Skin epidermis (tissue), 12 donors: ENCODE measurements at regions not wholly inside any gene's neighbourhood (a gene's known extent, or its start where the extent isn't known, plus 50 kb on each side); places are given as distances from the start of the nearest gene placed in this dataset.
A peak's percentile ranks its signal among the peaks of the same experiment; 100 is the strongest.

Experiments used
- H3K27ac ChIP-seq, 21 experiments: fragments of 200-600 bp; sonication (generic) in 11 of 21; one replicate each; pipeline ENCODE4 v1.5.0; 2020; ENCODE audit warnings: mild to moderate bottlenecking in 3 of 21, inconsistent platforms in 2 of 21, moderate library complexity in 2 of 21
- H3K4me3 ChIP-seq, 7 experiments: fragments of 200-600 bp; sonication (generic) in 2 of 7; one replicate each; pipeline ENCODE4 v1.5.0; 2020; ENCODE audit warnings: inconsistent platforms in 2 of 7, mild to moderate bottlenecking in 2 of 7, moderate library complexity in 1 of 7

DNA sequence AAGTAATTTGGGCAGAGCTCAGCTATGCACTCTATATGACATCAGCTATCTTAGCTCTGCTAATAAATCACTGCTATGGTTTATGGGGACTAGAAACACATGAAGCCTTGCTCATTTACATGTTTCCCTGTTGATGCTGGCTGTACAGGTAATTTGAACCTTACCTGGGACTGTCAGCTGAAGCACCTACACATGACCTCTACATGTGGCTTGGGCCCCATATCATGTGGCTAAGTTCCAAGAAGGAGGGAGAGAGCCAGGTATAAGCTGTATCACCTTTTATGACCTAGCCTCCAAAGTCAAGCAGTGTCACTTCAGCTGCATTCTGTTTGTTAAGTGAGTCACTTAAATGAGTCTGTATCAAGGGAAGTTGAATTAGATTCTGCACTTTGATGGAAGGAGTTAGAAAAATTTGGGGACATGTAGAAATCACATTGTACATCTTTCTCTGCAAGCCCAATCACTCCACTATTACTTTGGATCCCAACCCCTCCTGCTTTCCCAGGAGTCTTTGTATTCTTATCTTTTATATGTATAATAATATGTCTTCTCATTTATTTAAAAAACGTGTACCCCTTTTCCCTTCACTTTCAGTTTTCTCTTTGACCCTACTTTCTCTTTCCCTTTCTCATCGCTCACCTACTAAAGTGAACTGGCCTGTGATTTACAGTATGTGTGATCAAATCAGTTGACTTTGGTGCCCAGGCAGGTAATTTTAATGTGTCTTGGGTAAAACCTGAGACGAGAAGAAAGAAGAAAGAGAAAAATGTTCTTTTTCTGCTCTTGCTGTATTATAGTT lies 53.4 kb upstream of the PRKACB start:
- Histone ChIP-seq H3K27ac (peak overlapping the region in 1 of 21 experiments; percentile 48), H3K4me3 (no peak overlapping the region)

DNA sequence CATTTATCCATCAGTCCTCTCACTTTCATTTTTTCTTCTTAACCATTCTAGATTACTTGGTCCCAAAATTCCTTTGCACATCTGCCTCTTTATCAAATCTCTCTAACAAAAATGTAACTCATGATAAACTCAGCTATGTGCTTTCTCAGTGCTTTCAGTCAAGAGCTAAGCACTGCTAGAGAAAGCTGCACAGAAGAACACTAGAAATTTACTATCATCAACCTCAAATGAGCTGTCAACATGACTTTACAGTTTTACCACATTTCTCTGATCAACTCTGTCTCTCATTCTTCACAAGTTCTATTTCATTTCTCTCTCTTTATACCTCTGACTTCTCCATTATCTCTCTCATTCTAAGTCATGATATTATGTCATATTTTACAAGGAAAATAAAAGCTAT lies 54.2 kb upstream of the PRKACB start:
- H3K27ac ChIP-seq: no peak overlapping the region
- no peak overlapping the region for H3K4me3 ChIP-seq

GRCh38 chr1:84089465-84089864 lies 54.6 kb upstream of the PRKACB start:
- no peak overlapping the region for H3K4me3 ChIP-seq
- H3K27ac ChIP-seq: no peak overlapping the region

- H3K4me3 ChIP-seq: no peak overlapping the region
- H3K27ac ChIP-seq: no peak overlapping the region
These were observed 57.5 kb upstream of the PRKACB start for GRCh38 chr1:84086616-84087015.

DNA sequence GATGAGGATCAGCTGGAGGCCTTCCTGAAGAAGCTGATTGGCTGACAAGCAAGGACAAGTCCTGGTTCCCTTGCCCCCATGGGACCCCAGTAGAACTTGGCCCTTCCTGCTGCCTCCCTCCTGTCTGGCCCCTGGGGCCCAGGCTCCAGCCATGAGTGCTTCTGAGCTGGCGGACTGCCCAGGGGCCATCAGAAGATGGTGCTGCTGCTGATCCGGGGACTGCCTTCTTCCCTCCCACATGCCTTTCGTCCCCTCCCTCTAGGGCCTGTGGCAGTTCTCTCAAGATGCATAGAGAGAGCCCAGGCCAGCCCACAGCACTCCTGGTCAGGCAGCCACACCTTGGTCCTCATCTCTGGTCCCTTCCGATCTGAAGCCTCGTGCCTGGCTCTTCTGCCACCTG lies 57.9 kb upstream of the PRKACB start:
- Histone ChIP-seq H3K4me3 (no peak overlapping the region), H3K27ac (no peak overlapping the region)

DNA sequence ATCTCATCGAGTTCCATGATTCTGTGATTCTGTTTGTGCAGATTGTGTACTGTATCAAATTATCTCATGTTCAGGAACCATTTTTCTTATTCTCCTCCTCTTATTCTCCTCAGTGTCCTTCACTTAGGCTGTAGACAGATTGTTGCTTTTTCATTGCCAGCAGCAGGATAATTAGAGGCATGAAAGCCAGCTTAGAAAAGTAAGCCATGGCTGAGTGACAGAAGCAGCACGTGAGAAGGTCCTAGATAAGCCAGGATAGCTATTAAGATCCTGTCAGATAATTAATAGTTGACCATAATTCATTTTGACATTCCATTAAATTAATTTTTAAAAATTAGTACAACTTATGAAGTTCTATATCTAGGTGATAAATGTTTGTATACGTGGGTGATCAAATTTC lies 60.8 kb upstream of the PRKACB start:
- H3K27ac ChIP-seq: no peak overlapping the region
- no peak overlapping the region for H3K4me3 ChIP-seq

GRCh38 chr1:84078842-84079202 lies 65.2 kb upstream of the PRKACB start:
- Histone ChIP-seq H3K4me3 (peak overlapping the region; percentile 54 to 87 (median 85)), H3K27ac (peak overlapping the region in 10 of 21 experiments; percentile 57 to 87 (median 82))

- H3K4me3 ChIP-seq: peak overlapping the region; percentile 54 to 87 (median 85)
- H3K27ac ChIP-seq: peak overlapping the region in 20 of 21 experiments; percentile 45 to 87 (median 76)
These were observed 65.8 kb upstream of the PRKACB start for GRCh38 chr1:84078108-84078841.

GRCh38 chr1:84077476-84078107 lies 66.5 kb upstream of the PRKACB start:
- peak overlapping the region in 20 of 21 experiments; percentile 55 to 87 (median 76) for H3K27ac ChIP-seq

GRCh38 chr1:84073266-84073665 lies 70.8 kb upstream of the PRKACB start:
- no peak overlapping the region for H3K4me3 ChIP-seq
- H3K27ac ChIP-seq: no peak overlapping the region

More at GRCh38 chr1:84077476-84078107, 66.5 kb upstream of the PRKACB start:
- H3K4me3 ChIP-seq: peak overlapping the region; percentile 54 to 87 (median 85)

GRCh38 chr1:84069236-84069845 lies 70.4 kb upstream of the TTLL7 start:
- no peak overlapping the region for H3K4me3 ChIP-seq

DNA sequence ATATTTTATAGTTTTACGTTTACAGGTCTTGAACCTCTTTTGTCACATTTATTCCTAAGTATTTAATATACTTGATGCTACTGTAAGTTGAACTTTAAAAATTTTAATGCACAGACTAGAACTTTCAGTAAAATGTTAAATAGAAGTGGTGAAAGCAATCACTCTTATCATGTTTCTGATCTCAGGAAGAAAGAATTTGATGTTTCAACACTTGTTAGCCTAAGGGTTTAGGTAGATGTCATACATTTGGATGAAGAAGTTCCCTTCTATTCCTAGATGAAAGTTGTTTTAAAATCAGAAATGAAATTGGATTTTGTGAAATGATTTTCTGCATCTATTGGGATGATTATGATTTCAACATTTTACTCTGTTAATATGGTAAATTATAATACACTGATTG lies 63.6 kb upstream of the TTLL7 start:
- no peak overlapping the region for H3K27ac ChIP-seq
- H3K4me3 ChIP-seq: no peak overlapping the region

More at GRCh38 chr1:84069236-84069845, 70.4 kb upstream of the TTLL7 start:
- no peak overlapping the region for H3K27ac ChIP-seq

- Histone ChIP-seq H3K27ac (no peak overlapping the region), H3K4me3 (no peak overlapping the region)
These were observed 62.4 kb upstream of the TTLL7 start for GRCh38 chr1:84061336-84061735.

DNA sequence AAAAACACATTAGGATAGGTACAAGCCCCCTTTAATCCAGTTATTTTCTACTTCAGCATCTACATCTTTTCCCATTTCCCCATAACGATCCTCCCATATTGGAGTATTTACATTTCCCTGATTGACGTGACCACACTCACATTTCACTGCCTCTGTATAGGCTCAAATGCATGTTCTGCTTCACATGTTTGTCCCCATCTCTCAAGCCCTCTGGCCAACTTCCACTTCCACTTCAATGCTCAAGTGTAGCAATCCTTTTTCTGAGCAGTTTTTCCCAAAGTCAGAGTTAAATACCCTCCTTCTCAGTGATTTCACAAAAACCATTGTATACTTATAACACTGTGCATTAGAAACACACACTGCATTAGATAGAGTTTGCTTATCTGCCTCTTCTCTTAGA lies 61.8 kb upstream of the TTLL7 start:
- Histone ChIP-seq H3K27ac (no peak overlapping the region), H3K4me3 (no peak overlapping the region)

GRCh38 chr1:84048820-84049219 lies 49.9 kb upstream of the TTLL7 start:
- Histone ChIP-seq H3K27ac (no peak overlapping the region), H3K4me3 (no peak overlapping the region)
